Epithelial cell of proximal tubule (primary cell): ENCODE measurements at regions not wholly inside any gene's neighbourhood (a gene's known extent, or its start where the extent isn't known, plus 50 kb on each side); places are given as distances from the start of the nearest gene placed in this dataset.

Experiments
- DNase-seq: peaks from one replicate; pipeline ENCODE4 v3.0.0-alpha.2; 2011; ENCODE audit warnings: low read depth
- H3K4me3 ChIP-seq: 2 replicates; pipeline ENCODE4 v1.5.1; 2011; ENCODE audit warnings: low read depth, mild to moderate bottlenecking, low read length
- TF ChIP-seq, protein P1 (sequence below): conservative IDR thresholded peaks from 2 replicates; pipeline ENCODE4 v1.5.1; 2012; ENCODE audit warnings: low read depth, mild to moderate bottlenecking, low read length

DNA sequence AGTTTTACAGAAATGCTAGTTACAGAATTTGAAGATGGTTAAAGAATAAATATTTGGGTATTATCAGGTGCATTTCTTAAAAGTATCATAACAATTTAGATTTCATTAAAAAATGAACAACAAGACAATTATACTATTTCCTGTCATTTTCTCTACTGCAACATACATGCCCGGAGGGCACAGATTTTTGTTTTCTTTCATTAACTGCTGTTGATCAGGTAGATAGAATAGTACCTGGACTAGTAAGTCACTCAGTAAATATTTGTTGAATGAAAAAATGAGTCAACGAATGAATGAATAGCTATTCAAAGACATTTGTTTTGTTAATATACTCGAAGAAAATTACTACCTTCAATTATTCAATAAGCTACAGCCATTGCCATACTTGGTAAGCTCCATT is 531.2 kb upstream of the VRK2 start:
- no peak overlapping the region for H3K4me3 ChIP-seq
- DNase-seq, result no peak
- TF ChIP-seq, protein P1, sequence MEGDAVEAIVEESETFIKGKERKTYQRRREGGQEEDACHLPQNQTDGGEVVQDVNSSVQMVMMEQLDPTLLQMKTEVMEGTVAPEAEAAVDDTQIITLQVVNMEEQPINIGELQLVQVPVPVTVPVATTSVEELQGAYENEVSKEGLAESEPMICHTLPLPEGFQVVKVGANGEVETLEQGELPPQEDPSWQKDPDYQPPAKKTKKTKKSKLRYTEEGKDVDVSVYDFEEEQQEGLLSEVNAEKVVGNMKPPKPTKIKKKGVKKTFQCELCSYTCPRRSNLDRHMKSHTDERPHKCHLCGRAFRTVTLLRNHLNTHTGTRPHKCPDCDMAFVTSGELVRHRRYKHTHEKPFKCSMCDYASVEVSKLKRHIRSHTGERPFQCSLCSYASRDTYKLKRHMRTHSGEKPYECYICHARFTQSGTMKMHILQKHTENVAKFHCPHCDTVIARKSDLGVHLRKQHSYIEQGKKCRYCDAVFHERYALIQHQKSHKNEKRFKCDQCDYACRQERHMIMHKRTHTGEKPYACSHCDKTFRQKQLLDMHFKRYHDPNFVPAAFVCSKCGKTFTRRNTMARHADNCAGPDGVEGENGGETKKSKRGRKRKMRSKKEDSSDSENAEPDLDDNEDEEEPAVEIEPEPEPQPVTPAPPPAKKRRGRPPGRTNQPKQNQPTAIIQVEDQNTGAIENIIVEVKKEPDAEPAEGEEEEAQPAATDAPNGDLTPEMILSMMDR, result no peak

DNA sequence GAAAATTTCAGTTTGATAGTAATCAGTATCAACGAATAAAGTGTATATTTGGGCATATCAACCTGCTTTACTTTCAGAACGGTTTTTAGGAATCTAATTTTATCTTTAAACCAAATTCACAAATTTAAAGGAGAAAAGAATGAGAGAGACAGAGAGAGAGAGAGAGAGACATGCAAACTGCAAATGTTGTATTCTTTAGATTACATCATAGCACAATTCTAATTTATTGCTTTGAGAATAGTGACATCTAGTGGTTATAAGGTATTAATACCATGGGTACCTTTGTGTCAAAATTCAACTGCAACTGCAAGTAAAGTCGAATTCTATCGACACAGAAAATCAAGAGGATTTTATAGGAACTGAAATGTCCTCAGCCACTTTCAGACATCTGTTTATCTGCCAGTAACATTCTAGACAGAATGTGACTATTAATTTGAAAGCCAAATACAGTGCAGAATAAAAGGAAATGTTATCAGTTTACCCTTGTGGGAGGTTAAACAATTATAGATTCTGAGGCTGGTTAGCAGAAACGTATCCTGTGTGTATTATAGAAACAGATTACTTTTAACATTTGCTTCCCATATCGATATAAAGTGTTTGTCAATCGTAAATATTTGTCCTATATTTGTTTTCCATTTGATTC is 529.8 kb upstream of the VRK2 start:
- H3K4me3 ChIP-seq, result no peak overlapping the region
- TF ChIP-seq, protein P1, result peak; percentile 57
- DNase-seq, result peak; percentile 13

DNA sequence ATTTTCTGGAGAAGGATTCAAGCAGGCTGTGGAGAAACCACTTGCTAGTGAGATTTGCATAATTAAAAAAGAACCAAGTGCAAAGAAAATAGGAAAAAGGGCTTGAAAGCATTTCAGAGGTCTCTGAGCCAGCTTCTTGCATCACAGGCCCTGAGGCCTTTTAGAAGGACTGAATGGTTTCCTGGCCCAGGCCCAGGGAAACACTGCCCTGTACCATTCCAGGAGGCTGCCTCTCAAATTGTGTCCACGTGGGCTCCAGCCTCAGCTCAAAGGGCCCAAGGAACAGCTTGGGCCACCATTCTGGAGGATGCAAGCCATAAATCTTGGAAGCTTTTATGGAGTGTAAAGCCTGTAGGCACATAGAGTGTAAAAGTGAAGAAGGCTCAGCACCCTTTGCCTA is 523.3 kb upstream of the VRK2 start:
- TF ChIP-seq, protein P1, result no peak
- H3K4me3 ChIP-seq, result no peak overlapping the region
- DNase-seq, result no peak

DNA sequence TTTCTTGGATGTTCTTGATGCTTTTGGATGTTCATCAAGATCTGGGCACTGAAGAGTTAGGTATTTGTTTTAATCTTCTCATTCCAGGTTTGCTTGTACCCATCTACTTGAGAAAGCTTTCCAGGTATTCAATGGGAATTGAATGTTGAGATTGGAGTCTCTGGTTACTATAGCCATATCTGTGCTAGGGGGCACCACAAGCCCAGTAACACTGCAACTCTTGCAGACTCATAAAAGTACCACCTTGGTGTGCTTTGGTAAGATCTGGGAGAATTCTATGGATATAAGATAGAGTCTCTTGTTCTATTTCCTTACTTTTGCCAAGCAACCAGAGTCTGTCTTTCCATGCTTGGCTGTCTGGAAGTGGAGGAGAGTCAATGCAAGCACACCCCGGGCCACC is 518.9 kb upstream of the VRK2 start:
- TF ChIP-seq, protein P1, result no peak
- no peak for DNase-seq
- H3K4me3 ChIP-seq, result no peak overlapping the region

DNA sequence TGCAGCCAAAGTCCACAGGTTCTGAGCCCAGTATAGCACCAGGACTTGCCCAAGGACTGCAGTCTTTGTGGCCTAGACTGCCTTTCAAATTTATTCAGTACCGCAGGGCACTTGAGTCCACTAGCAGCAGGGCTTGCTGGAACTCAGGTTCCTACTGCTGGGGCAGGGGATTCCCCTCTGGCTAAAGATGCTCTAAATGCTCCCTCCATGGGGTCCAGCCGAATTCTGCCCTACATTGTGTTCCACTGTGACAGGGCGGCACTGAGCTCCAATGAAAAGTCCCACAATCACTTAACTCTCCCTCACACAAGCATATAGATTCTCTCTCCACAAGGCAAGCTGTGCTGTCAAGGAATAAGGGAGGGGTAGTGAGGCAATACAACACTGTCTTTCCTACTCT is 518.1 kb upstream of the VRK2 start:
- no peak for DNase-seq

DNA sequence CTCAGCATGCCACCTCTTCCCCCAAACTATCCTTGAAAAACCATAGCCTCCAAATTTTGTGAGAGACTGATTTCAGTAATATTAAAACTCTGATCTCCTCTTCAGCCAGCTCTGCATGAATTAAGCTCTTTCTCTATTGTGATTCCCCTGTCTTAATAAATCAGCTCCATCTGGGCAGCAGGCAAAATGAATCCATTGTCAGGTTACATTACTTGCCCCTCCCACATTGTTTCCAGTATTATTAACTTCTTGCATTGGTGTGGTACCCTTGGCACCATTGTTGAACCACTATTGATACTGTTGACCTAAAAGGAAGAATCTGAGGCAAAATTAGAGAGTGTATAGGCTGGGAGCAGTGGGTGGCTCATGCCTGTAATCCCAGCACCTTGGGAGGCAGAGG is 512.2 kb upstream of the VRK2 start:
- no peak for DNase-seq
- TF ChIP-seq, protein P1, result no peak
- no peak overlapping the region for H3K4me3 ChIP-seq

More for the DNA sequence above, 518.1 kb upstream of the VRK2 start:
- no peak overlapping the region for H3K4me3 ChIP-seq
- TF ChIP-seq, protein P1, result no peak

DNA sequence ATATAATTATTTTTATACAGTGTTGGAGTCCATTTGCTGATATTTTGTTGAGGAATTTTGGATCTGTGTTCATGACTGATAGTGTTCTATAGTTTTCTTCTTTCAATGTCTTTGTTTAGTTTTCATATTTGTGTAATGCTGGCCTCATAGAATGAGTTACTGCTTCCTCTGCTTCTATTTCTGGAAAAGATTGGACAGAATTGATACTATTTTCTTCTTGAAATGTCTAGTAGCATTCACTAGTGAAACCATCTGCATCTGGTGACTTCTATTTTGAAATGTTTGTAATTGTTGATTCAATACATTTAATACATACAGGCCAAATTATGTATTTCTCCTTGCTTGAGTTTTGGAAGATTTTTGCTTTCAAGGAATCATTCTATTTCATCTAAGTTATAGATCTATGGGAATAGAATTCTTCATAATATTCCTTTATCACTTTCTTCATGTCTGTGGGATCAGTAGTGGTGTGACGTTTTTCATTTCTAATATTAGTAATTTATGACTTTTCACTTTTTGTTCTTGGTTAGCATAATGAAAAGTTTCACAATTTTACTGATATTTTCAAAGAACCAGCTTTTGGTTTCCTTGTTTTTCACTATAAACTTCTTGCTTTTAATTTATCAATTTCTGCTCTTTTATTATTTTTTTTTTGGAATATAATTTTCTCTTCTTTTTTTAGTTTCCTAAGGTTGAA is 509.9 kb upstream of the VRK2 start:
- no peak for DNase-seq
- H3K4me3 ChIP-seq, result no peak overlapping the region
- TF ChIP-seq, protein P1, result no peak
